SU-DHL-6 (cell line): ENCODE measurements at regions not wholly inside any gene's neighbourhood (a gene's known extent, or its start where the extent isn't known, plus 50 kb on each side); places are given as distances from the start of the nearest gene placed in this dataset.

Experiments
- H2AFZ ChIP-seq: fragments of 200-600 bp; sonication (generic); 2 replicates; pipeline ENCODE4 v1.6.1; 2014; ENCODE audit warnings: low read depth, mild to moderate bottlenecking, moderate library complexity, mixed read lengths, antibody characterized with exemption, low read length; ENCODE audit not compliant: severe bottlenecking
- H3F3A ChIP-seq: fragments of 200-600 bp; shearing (Covaris generic); 2 replicates; pipeline ENCODE4 v1.6.0; 2016; ENCODE audit warnings: antibody characterized with exemption, mild to moderate bottlenecking; ENCODE audit not compliant: insufficient read depth
- H3K27ac ChIP-seq: fragments of 200-600 bp; sonication (generic); 2 replicates; pipeline ENCODE4 v1.5.1; 2016; ENCODE audit warnings: low read depth, mild to moderate bottlenecking, low read length, moderate library complexity, mixed read lengths
- H3K27me3 ChIP-seq: fragments of 200-600 bp; sonication (generic), shearing (Covaris generic); 2 replicates; pipeline ENCODE4 v1.6.0; 2014; ENCODE audit warnings: mild to moderate bottlenecking, low read length
- H3K36me3 ChIP-seq: fragments of 200-600 bp; sonication (generic); 2 replicates; pipeline ENCODE4 v1.6.1; 2014; ENCODE audit warnings: mild to moderate bottlenecking, low read length, mixed read lengths
- H3K4me2 ChIP-seq: fragments of 300-600, 200-600 bp; shearing (Covaris generic), sonication (generic); 2 replicates; pipeline ENCODE4 v1.6.0; 2014; ENCODE audit warnings: low read length, low read depth, mild to moderate bottlenecking; ENCODE audit not compliant: poor library complexity, severe bottlenecking
- H3K4me3 ChIP-seq: fragments of 200-600 bp; sonication (generic); 2 replicates; pipeline ENCODE4 v1.5.1; 2014; ENCODE audit warnings: antibody characterized with exemption, low read length, mild to moderate bottlenecking, mixed read lengths; ENCODE audit not compliant: insufficient read depth, poor library complexity, severe bottlenecking
- H3K79me2 ChIP-seq: fragments of 200-600 bp; sonication (generic); 2 replicates; pipeline ENCODE4 v1.6.1; 2014; ENCODE audit warnings: mild to moderate bottlenecking, low read length, moderate library complexity; ENCODE audit not compliant: insufficient read depth
- H3K9ac ChIP-seq: fragments of 200-600 bp; sonication (generic); 2 replicates; pipeline ENCODE4 v1.7.0; 2014; ENCODE audit warnings: mild to moderate bottlenecking, low read length
- H3K9me2 ChIP-seq: fragments of 200-600 bp; sonication (generic); replicated peaks from 2 replicates; pipeline ENCODE4 v1.6.1; 2014; ENCODE audit warnings: low read length; ENCODE audit not compliant: insufficient read depth
- H3K9me3 ChIP-seq: fragments of 200-600 bp; sonication (generic); 2 replicates; pipeline ENCODE4 v1.6.1; 2014; ENCODE audit warnings: low read length, mixed read lengths; ENCODE audit not compliant: insufficient read depth
- H4K20me1 ChIP-seq: fragments of 200-600 bp; sonication (generic); 2 replicates; pipeline ENCODE4 v1.6.1; 2014; ENCODE audit warnings: low read depth, mild to moderate bottlenecking, antibody characterized with exemption, low read length, moderate library complexity, mixed read lengths
- EZH2phosphoT487 ChIP-seq: fragments of 200-600 bp; sonication (generic), shearing (Covaris generic); conservative IDR thresholded peaks from 2 replicates; pipeline ENCODE4 v1.6.1; 2018; ENCODE audit warnings: mild to moderate bottlenecking, antibody characterized with exemption, low read length, moderate library complexity, mixed read lengths
- TF ChIP-seq, protein P1 (sequence below): fragments of 200-600 bp; sonication (generic); IDR thresholded peaks from one replicate; pipeline ENCODE4 v1.5.1; 2017; ENCODE audit warnings: antibody characterized with exemption, mild to moderate bottlenecking, low read length, moderate library complexity; ENCODE audit not compliant: insufficient read depth, poor library complexity, severe bottlenecking

DNA sequence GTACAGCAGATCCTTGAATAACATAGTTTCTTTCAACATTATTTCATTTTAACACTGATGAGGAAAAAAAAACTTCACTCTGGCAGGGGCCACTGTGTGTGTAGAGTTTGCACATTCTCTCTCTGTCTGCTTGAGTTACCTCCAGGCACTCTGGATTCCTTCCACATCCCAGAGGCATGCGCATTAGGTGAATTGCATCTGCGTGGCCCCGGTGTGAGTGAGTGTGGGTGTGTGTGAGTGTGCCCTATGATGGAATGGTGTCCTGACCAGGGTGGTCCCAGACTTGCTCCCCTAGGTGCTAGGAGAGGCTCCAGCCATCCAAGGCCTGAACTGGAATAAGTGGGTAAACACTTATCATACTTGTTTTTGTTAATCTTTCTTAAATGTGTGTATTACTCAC is 90.6 kb upstream of the LRIG3 start:
- Histone ChIP-seq H4K20me1 (no peaks in the 10 kb centered on the region), H3K79me2 (no peaks in the 10 kb centered on the region), H3K27ac (no peak overlapping the region), H3K4me3 (no peak overlapping the region), H3K27me3 (no peaks in the 10 kb centered on the region), H2AFZ (no peak overlapping the region), H3K36me3 (no peaks in the 10 kb centered on the region), H3F3A (no peaks in the 10 kb centered on the region), H3K9ac (no peak overlapping the region), H3K9me3 (no peaks in the 10 kb centered on the region), H3K9me2 (no peaks in the 10 kb centered on the region), H3K4me2 (no peak overlapping the region)
- TF ChIP-seq, protein P1, sequence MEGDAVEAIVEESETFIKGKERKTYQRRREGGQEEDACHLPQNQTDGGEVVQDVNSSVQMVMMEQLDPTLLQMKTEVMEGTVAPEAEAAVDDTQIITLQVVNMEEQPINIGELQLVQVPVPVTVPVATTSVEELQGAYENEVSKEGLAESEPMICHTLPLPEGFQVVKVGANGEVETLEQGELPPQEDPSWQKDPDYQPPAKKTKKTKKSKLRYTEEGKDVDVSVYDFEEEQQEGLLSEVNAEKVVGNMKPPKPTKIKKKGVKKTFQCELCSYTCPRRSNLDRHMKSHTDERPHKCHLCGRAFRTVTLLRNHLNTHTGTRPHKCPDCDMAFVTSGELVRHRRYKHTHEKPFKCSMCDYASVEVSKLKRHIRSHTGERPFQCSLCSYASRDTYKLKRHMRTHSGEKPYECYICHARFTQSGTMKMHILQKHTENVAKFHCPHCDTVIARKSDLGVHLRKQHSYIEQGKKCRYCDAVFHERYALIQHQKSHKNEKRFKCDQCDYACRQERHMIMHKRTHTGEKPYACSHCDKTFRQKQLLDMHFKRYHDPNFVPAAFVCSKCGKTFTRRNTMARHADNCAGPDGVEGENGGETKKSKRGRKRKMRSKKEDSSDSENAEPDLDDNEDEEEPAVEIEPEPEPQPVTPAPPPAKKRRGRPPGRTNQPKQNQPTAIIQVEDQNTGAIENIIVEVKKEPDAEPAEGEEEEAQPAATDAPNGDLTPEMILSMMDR = no peak
- no peak for TF ChIP-seq EZH2phosphoT487

DNA sequence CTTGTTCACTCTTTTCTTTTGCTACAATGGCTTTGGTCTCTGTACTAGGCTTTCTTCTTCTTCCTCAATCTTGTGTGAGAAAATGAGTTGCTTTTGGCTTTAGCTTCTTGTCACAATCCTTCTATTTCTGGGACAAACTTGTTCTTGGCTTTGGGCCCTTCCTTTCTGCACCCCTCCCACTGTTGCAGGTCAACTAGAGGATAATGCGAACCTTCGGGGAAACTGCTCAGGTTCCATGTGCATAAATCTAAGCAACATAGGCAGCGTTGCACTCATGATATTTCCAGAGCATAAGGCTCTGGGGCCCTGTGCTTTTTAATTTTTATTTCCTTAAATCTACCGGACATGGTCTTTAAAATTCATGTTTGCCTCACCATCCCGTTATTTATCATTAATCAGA is 89.8 kb upstream of the LRIG3 start:
- H3K36me3 ChIP-seq = no peaks in the 10 kb centered on the region
- no peaks in the 10 kb centered on the region for H3K9me3 ChIP-seq
- H3K9me2 ChIP-seq = no peaks in the 10 kb centered on the region
- no peak for TF ChIP-seq EZH2phosphoT487
- TF ChIP-seq, protein P1 = no peak
- H4K20me1 ChIP-seq = no peaks in the 10 kb centered on the region
- H2AFZ ChIP-seq = no peak overlapping the region
- H3K9ac ChIP-seq = no peak overlapping the region
- no peak overlapping the region for H3K4me3 ChIP-seq
- H3K27me3 ChIP-seq = no peaks in the 10 kb centered on the region
- H3F3A ChIP-seq = no peaks in the 10 kb centered on the region
- H3K79me2 ChIP-seq = no peaks in the 10 kb centered on the region
- H3K4me2 ChIP-seq = no peak overlapping the region
- H3K27ac ChIP-seq = no peak overlapping the region

DNA sequence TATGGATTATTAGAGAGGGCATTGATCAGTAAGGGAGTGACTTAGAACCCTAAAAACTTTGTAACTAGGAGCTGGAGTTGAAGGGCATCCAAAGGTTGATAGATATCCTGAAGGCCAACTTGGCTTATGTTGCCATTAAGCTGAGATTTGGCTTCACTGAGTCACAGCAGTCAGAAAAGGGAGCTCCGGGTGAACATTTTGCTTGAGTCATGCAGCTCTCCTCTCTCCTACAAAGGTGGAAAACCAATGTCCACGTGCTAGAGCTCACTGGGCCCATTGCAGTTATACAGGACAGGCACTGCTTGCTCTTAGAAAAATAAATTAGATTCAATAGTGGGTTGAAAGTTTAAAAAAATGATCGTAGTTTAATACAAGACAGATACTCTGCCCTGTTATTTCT is 87.3 kb upstream of the LRIG3 start:
- Histone ChIP-seq H3K27ac (no peak overlapping the region), H3K9ac (no peak overlapping the region)
- TF ChIP-seq EZH2phosphoT487 = no peak
- TF ChIP-seq, protein P1 = no peak

More for the DNA sequence above, 87.3 kb upstream of the LRIG3 start:
- H3K9me2 ChIP-seq = no peaks in the 10 kb centered on the region
- H4K20me1 ChIP-seq = no peaks in the 10 kb centered on the region
- no peaks in the 10 kb centered on the region for H3K79me2 ChIP-seq
- no peaks in the 10 kb centered on the region for H3K9me3 ChIP-seq
- no peaks in the 10 kb centered on the region for H3F3A ChIP-seq
- H3K36me3 ChIP-seq = no peaks in the 10 kb centered on the region
- H2AFZ ChIP-seq = no peak overlapping the region
- no peaks in the 10 kb centered on the region for H3K27me3 ChIP-seq
- no peak overlapping the region for H3K4me2 ChIP-seq
- H3K4me3 ChIP-seq = no peak overlapping the region
